Body of pancreas (tissue), 4 donors: ENCODE measurements at regions not wholly inside any gene's neighbourhood (a gene's known extent, or its start where the extent isn't known, plus 50 kb on each side); places are given as distances from the start of the nearest gene placed in this dataset.

ENCODE experiments used
- ATAC-seq: fragments of 150-250 bp; one replicate; pipeline ENCODE4 v1.9.1; 2016
- DNase-seq, 4 donors: peaks; one replicate each; pipeline ENCODE4 v3.0.0-alpha.2; 2019
- H3K27ac ChIP-seq, 4 donors: fragments of 200-600 bp; sonication (generic); 1 replicate in 3 of 4; 2 replicates in 1 of 4; pipeline versions ENCODE4 v1.5.1 to v1.6.1; 2016 to 2019; ENCODE audit warnings: mild to moderate bottlenecking in 1 of 4, mixed read lengths in 1 of 4, moderate library complexity in 1 of 4
- H3K27me3 ChIP-seq, 2 donors: fragments of 200-600 bp; sonication (generic); one replicate each; pipeline ENCODE4 v1.6.0; 2016; ENCODE audit warnings: mild to moderate bottlenecking in 1 of 2
- H3K36me3 ChIP-seq, 2 donors: fragments of 200-600 bp; sonication (generic); replicated peaks in 1 of 2; 2 replicates each; pipeline ENCODE4 v1.5.1; 2016; ENCODE audit warnings: low read depth in 2 of 2; ENCODE audit not compliant: insufficient read depth in 1 of 2
- H3K4me1 ChIP-seq: fragments of 200-600 bp; sonication (generic); one replicate; pipeline ENCODE4 v1.6.0; 2016
- H3K4me3 ChIP-seq, 2 donors: fragments of 200-600 bp; sonication (generic); 1 replicate in 1 of 2; 2 replicates in 1 of 2; pipeline ENCODE4 v1.5.1; 2016 to 2019
- H3K9me3 ChIP-seq, 3 donors: fragments of 200-600 bp; sonication (generic); 1 replicate in 2 of 3; 2 replicates in 1 of 3; pipeline ENCODE4 v1.5.1; 2016
- CTCF ChIP-seq, 7 experiments: fragments of 450-650 bp in 4 of 7; fragments of 200-600 bp in 3 of 7; sonication (generic) in 3 of 7; IDR thresholded peaks; one replicate each; pipeline ENCODE4 v1.5.1; 2016 to 2019; ENCODE audit warnings: antibody characterized with exemption in 7 of 7
- POLR2A ChIP-seq, 3 donors: fragments of 450-650 bp; IDR thresholded peaks; one replicate each; pipeline ENCODE4 v1.6.1; 2016; ENCODE audit warnings: antibody characterized with exemption in 3 of 3, mild to moderate bottlenecking in 2 of 3
- WGBS, 2 donors: methylation state at CpG; one replicate each; pipeline ENCODE4 v1.1.5; 2017; 5-methylcytosine and 5-hydroxymethylcytosine counted together
- intact Hi-C: fragments of 100-400 bp; cut with DNase I; formaldehyde crosslinking; loops from one replicate; pipeline ENCODE4 v1.15.1; 2023

DNA sequence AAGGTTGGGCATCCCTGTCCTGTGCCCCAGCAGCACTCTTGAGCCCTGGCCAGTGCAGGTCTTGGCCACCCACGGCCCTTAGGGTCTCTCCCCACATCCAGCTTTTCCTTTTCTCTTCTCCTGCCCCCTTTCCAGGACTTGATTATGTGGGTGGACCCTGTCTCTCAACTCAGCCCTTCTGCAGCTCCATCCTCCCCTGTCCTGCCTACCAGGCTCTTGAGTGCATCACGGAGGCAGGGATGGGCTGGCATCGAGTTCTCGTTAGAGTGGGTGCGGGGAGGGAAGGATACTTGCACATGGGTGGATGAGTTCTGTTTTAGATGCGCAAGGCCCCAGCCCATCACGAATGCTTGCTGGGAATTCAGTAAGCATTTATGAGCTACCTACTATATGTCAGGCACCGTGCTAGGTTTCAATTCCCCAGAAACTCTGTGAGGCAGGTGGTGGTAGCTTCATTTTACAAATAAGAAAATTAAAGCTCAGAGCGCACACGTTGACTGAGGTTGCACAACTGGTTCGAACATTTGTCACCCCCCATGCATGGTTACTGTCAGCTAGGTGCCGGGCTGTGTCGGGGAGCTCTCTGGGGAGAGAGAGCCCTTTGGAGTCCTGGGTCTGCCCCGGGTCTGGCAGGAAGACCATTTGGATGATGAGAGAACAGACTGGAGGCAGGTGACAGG is 144.6 kb upstream of the PITX1 start:
- Histone ChIP-seq H3K36me3 (no peaks in the 10 kb centered on the region), H3K9me3 (no peaks in the 10 kb centered on the region), H3K27me3 (no peaks in the 10 kb centered on the region), H3K4me3 (no peak overlapping the region), H3K27ac (no peak overlapping the region), H3K4me1 (no peaks in the 10 kb centered on the region)
- 67 to 71% methylated on average over 14 of the region's 14 CpGs for WGBS, 2 donors
- no peak for TF ChIP-seq CTCF (IDR thresholded peaks at IDR 0.05)
- no peak for TF ChIP-seq POLR2A (IDR thresholded peaks at IDR 0.05)
- intact Hi-C loops: no loop called here
- ATAC-seq (no peak), DNase-seq (no peak)

DNA sequence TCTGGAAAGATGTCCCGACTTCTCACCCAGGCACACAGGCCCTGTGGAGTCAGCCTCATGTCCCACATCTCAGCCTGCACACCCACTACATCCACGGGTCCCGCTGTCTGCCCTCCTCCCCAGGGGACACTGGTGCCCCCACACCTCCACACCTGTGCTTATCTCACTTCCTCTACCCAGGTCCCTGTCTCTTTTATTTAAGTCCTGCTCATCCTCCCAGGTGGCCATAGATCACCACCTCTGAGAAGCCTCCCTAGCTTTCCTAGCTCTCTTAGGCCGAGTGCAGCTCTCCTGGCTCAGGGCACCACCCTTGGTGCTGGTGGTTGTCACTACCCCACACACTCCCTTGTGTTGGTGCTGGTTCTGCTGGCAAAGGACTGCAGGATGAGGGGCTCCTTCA is 143.6 kb upstream of the PITX1 start:
- H3K36me3 ChIP-seq: no peaks in the 10 kb centered on the region
- DNase-seq: no peak
- no peaks in the 10 kb centered on the region for H3K9me3 ChIP-seq
- H3K27ac ChIP-seq: no peak overlapping the region
- intact Hi-C loops: no loop called here
- no peak overlapping the region for H3K4me3 ChIP-seq
- no peaks in the 10 kb centered on the region for H3K4me1 ChIP-seq
- 76 to 80% methylated on average over 4 of the region's 4 CpGs for whole genome bisulfite sequencing, 2 donors
- TF ChIP-seq POLR2A (IDR thresholded peaks at IDR 0.05) (no peak), CTCF (IDR thresholded peaks at IDR 0.05) (no peak)
- no peaks in the 10 kb centered on the region for H3K27me3 ChIP-seq
- ATAC-seq: no peak

DNA sequence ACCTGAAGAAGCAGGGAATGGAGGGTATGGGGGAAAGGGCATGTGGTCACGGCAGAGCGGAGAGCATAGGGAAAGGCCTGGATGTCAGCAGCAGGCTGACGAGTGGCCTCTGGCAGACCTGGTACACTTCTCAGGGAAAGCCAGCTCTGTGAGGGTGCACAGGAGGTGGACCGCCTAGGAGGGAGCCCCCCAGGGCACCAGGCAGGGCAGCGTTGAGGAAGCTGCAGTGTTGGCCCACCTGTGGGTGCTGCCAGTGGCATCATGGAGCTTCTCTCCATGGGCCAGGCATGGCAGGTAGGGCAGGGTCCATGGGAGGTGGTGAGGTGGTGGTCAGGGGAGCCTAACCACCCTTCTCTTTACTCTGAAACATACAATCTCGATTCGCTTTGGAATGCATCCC is 143.0 kb upstream of the PITX1 start:
- Histone ChIP-seq H3K4me3 (no peak overlapping the region), H3K36me3 (no peaks in the 10 kb centered on the region), H3K27me3 (no peaks in the 10 kb centered on the region), H3K9me3 (no peaks in the 10 kb centered on the region), H3K4me1 (no peaks in the 10 kb centered on the region), H3K27ac (no peak overlapping the region)
- DNase-seq: no peak
- intact Hi-C loops: no loop called here
- no peak for TF ChIP-seq CTCF (IDR thresholded peaks at IDR 0.05)
- TF ChIP-seq POLR2A (IDR thresholded peaks at IDR 0.05): no peak
- no peak for ATAC-seq
- WGBS, 2 donors: 79 to 83% methylated on average over 6 to 7 of the region's 7 CpGs

DNA sequence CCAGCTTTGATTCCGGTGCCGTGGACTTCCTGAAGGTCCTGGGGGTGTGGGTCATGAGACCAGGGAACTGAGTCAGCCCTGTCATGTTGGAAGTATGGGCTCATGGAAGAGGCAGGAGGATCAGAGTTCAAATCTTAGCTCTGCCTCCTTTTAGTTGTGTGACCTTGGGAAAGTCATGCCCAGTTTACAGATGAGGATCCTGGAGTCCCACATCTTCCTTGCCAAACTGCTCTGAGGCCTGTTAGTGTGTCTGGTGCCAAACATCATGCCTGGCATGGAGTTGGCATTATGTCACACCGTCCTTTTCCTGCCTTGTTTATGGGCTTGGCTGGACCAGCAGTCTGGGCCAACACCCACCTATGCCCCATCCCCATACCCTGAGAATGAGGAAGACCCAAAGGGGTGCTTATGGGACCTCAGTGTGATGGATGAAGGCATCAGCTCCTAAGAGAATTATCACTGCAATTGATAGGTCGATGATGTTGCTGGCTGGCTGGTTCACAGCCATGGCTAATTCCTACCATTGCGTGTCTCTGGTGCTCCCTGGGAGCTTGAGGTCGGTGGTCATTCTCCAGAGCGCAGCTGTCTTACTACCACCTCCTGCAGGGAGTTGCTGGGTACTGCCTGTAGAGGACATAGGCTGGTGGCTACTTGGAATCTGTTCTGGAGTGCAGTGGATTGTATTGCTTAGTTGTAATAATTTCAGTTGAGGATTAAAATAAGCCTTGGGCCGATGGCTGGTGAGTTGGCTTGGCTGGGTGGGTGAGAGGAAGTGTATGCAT is 140.5 kb upstream of the PITX1 start:
- intact Hi-C loops: no loop called here
- ATAC-seq (no peak), DNase-seq (no peak)
- Histone ChIP-seq H3K4me3 (no peak overlapping the region), H3K4me1 (no peaks in the 10 kb centered on the region), H3K36me3 (no peaks in the 10 kb centered on the region), H3K9me3 (no peaks in the 10 kb centered on the region), H3K27ac (no peak overlapping the region), H3K27me3 (no peaks in the 10 kb centered on the region)
- WGBS, 2 donors: 68 to 69% methylated on average over 8 of the region's 8 CpGs
- no peak for TF ChIP-seq POLR2A (IDR thresholded peaks at IDR 0.05)
- no peak for TF ChIP-seq CTCF (IDR thresholded peaks at IDR 0.05)
